Right kidney (tissue), 1 donor: ENCODE measurements at regions not wholly inside any gene's neighbourhood (a gene's known extent, or its start where the extent isn't known, plus 50 kb on each side); places are given as distances from the start of the nearest gene placed in this dataset.

ENCODE experiments used
- DNase-seq: peaks from one replicate; pipeline ENCODE4 v3.0.0-alpha.2; 2016

- DNase-seq = peak; percentile 57
Measured at GRCh38 chr1:22318279-22318981, 133.2 kb upstream of the ZBTB40 start.

- no peak for DNase-seq
Measured at GRCh38 chr1:22319608-22320007, 132.0 kb upstream of the ZBTB40 start.

GRCh38 chr1:22320587-22321344 is 130.9 kb upstream of the ZBTB40 start:
- DNase-seq = no peak

- DNase-seq = no peak
Measured at GRCh38 chr1:22321917-22322316, 129.7 kb upstream of the ZBTB40 start.

- DNase-seq = no peak
Measured at GRCh38 chr1:22323141-22323845, 128.4 kb upstream of the ZBTB40 start.

- no peak for DNase-seq
Measured at GRCh38 chr1:22323846-22324504, 127.7 kb upstream of the ZBTB40 start.

GRCh38 chr1:22325531-22326371 is 125.9 kb upstream of the ZBTB40 start:
- DNase-seq = no peak

GRCh38 chr1:22326372-22326915 is 125.2 kb upstream of the ZBTB40 start:
- DNase-seq = no peak

GRCh38 chr1:22326931-22327330 is 124.7 kb upstream of the ZBTB40 start:
- no peak for DNase-seq

- DNase-seq = no peak
Measured at GRCh38 chr1:22327411-22327810, 124.2 kb upstream of the ZBTB40 start.

GRCh38 chr1:22328331-22329147 is 123.1 kb upstream of the ZBTB40 start:
- peak; percentile 56 for DNase-seq

- DNase-seq = no peak
Measured at GRCh38 chr1:22329148-22329515, 122.5 kb upstream of the ZBTB40 start.

- DNase-seq = no peak
Measured at GRCh38 chr1:22330092-22330759, 121.4 kb upstream of the ZBTB40 start.

GRCh38 chr1:22330760-22331119 is 120.9 kb upstream of the ZBTB40 start:
- no peak for DNase-seq

GRCh38 chr1:22331618-22332423 is 119.8 kb upstream of the ZBTB40 start:
- DNase-seq = no peak

GRCh38 chr1:22332424-22332717 is 119.3 kb upstream of the ZBTB40 start:
- no peak for DNase-seq

GRCh38 chr1:22332795-22333499 is 118.7 kb upstream of the ZBTB40 start:
- no peak for DNase-seq

GRCh38 chr1:22333516-22334121 is 118.0 kb upstream of the ZBTB40 start:
- no peak for DNase-seq
